ENCODE measurements at regions not wholly inside any gene's neighbourhood (a gene's known extent, or its start where the extent isn't known, plus 50 kb on each side); places are given as distances from the start of the nearest gene placed in this dataset.

- TF ChIP-seq ZNF264 (CRISPR knock-in tag; IDR thresholded peaks at IDR 0.05) (0 out of 2 replicates have a peak, but pooled peaks have one; percentile 33), REST (IDR thresholded peaks at IDR 0.05; ENCODE audit: borderline replicate concordance in 1 of 2, low read depth in 1 of 2, low read length in 2 of 2) (peak; percentile 73 to 97), ZNF33A (CRISPR knock-in tag; IDR thresholded peaks at IDR 0.05; ENCODE audit: borderline replicate concordance) (no peak), TFAP4 (IDR thresholded peaks at IDR 0.05; ENCODE audit: borderline replicate concordance, low read depth) (no peak), KLF6 (CRISPR knock-in tag; IDR thresholded peaks at IDR 0.05) (peak; percentile 72; the same call in 1 of the 2 replicates), PATZ1 (CRISPR knock-in tag; IDR thresholded peaks at IDR 0.05) (no peak), GABPB1 (CRISPR knock-in tag; IDR thresholded peaks at IDR 0.05) (no peak), ZNF562 (CRISPR knock-in tag; IDR thresholded peaks at IDR 0.05; ENCODE audit: borderline replicate concordance) (no peak)
Measured at GRCh38 chr3:63067999-63068645, 192.9 kb upstream of the CADPS start (continued).
